ENCODE measurements at regions not wholly inside any gene's neighbourhood (a gene's known extent, or its start where the extent isn't known, plus 50 kb on each side); places are given as distances from the start of the nearest gene placed in this dataset.
"Not testable (repeated sequence)": the region's sequence is repeated elsewhere in the genome, so short reads cannot be mapped to it uniquely, and the experiment has no call there.

DNA sequence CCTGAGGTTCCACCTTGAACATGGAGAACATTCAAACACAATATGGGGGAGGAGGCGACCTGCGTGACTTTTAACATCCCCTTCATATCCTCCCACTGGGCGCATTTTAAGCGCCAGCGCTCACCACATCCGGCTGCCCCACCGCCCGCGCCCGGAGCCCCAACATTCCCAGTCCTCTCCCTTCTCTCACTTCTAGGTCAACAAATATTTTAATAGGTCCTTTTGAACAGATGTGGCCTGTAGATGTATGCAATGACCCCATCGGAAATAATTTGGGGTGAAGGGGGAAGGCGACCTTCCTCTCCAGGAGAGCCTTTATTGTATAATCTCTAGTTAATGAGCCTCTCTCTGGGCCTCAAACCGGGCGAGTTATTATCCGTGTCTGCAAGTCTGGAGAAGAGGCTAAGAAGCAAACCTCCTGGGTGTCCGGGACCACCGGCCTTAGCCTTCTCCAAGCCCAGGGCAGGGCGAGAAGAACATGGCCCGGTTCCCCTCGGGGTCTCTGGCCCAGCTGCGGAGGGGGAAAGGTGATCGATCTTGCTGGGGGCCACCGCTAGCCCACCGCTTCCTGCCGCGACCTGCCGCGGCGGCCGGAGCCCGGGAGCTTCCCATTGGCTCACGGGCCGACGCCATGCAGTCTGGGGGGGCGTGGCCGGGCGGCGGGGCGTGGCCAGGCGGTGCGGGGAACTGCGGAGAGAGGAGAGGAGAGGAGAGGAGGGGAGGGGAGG, 83.2 kb upstream of the HMGA2 start:
- 9 to 46% methylated on average over 12 to 26 of the region's 42 CpGs for WGBS, 2 donors
- DNase-seq = peak; percentile 74 to 77 (median 76)

DNA sequence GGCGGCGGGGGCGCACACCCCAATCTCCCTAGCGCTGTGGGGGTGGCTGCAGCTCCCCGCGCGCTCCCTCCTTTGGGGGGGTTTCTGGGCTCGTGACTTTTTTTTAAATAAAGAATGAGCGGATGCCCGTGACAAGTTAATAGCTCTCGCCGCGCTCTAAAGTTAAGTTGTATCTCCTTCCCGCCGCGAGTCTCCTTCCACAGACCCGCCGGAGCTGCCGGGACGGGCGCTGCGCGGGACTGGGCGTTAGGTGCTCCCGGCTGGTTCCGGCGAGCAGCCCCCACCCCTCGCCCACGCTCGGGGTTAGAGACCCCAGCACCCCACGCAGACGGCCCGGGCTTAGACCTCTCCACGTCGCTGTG, 82.6 kb upstream of the HMGA2 start:
- Histone ChIP-seq H3K4me1 (peaks cover 17% of the 10 kb centered on the region), H3K36me3 (replicated peaks in 1 of 2; ENCODE audit: insufficient read depth in 1 of 2, low read depth in 2 of 2) (no peaks in the 10 kb centered on the region), H3K4me3 (peak overlapping the region; percentile 21 to 56), H3K27ac (no peak overlapping the region), H3K9me3 (no peaks in the 10 kb centered on the region), H3K27me3 (peaks cover 0 to 8% of the 10 kb centered on the region in 2 donors)
- WGBS, 2 donors = 0 to 3% methylated on average over 24 to 34 of the region's 35 CpGs
- TF ChIP-seq, protein P1, sequence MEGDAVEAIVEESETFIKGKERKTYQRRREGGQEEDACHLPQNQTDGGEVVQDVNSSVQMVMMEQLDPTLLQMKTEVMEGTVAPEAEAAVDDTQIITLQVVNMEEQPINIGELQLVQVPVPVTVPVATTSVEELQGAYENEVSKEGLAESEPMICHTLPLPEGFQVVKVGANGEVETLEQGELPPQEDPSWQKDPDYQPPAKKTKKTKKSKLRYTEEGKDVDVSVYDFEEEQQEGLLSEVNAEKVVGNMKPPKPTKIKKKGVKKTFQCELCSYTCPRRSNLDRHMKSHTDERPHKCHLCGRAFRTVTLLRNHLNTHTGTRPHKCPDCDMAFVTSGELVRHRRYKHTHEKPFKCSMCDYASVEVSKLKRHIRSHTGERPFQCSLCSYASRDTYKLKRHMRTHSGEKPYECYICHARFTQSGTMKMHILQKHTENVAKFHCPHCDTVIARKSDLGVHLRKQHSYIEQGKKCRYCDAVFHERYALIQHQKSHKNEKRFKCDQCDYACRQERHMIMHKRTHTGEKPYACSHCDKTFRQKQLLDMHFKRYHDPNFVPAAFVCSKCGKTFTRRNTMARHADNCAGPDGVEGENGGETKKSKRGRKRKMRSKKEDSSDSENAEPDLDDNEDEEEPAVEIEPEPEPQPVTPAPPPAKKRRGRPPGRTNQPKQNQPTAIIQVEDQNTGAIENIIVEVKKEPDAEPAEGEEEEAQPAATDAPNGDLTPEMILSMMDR (IDR thresholded peaks at IDR 0.05) = no peak
- no peak for TF ChIP-seq POLR2A (IDR thresholded peaks at IDR 0.05)
- DNase-seq (peak in 2 of 4 donors; percentile 8 to 18), ATAC-seq (peak; percentile 26)
- intact Hi-C loops (cut with DNase I) = no loop called here

More for the DNA sequence above, 83.2 kb upstream of the HMGA2 start:
- peak; percentile 93 for ATAC-seq
- intact Hi-C loops (cut with DNase I) = no loop called here
- Histone ChIP-seq H3K27me3 (peaks cover 0 to 8% of the 10 kb centered on the region in 2 donors), H3K4me1 (peaks cover 17% of the 10 kb centered on the region), H3K9me3 (no peaks in the 10 kb centered on the region), H3K27ac (no peak overlapping the region), H3K4me3 (peak overlapping the region; percentile 21 to 56), H3K36me3 (replicated peaks in 1 of 2; ENCODE audit: insufficient read depth in 1 of 2, low read depth in 2 of 2) (no peaks in the 10 kb centered on the region)
- TF ChIP-seq, protein P1 (IDR thresholded peaks at IDR 0.05) = no peak
- no peak for TF ChIP-seq POLR2A (IDR thresholded peaks at IDR 0.05)

- WGBS, 2 donors = 13 to 14% methylated on average over 55 to 86 of the region's 87 CpGs
- peak overlapping the region; percentile 21 to 56 for H3K4me3 ChIP-seq
- TF ChIP-seq, protein P1 (IDR thresholded peaks at IDR 0.05) = no peak
- no peak for TF ChIP-seq POLR2A (IDR thresholded peaks at IDR 0.05)
- H3K27ac ChIP-seq = no peak overlapping the region
- intact Hi-C loops (cut with DNase I) = no loop called here
- peak; percentile 49 for ATAC-seq
- peaks cover 0 to 8% of the 10 kb centered on the region in 2 donors for H3K27me3 ChIP-seq
- peaks cover 17% of the 10 kb centered on the region for H3K4me1 ChIP-seq
- no peaks in the 10 kb centered on the region for H3K36me3 ChIP-seq (replicated peaks in 1 of 2; ENCODE audit: insufficient read depth in 1 of 2, low read depth in 2 of 2)
- peak in 2 of 4 donors; percentile 15 to 25 for DNase-seq
- H3K9me3 ChIP-seq = no peaks in the 10 kb centered on the region
Measured at GRCh38 chr12:65742018-65743010, 82.0 kb upstream of the HMGA2 start.

GRCh38 chr12:65744236-65744840, 79.9 kb upstream of the HMGA2 start:
- intact Hi-C loops (cut with DNase I); H3K36me3 ChIP-seq (replicated peaks in 1 of 2; ENCODE audit: insufficient read depth in 1 of 2, low read depth in 2 of 2); H3K27ac ChIP-seq; ATAC-seq; H3K4me3 ChIP-seq; DNase-seq; H3K9me3 ChIP-seq; H3K27me3 ChIP-seq: not testable (repeated sequence)
- 95 to 96% methylated on average over 4 to 23 of the region's 30 CpGs for whole genome bisulfite sequencing, 2 donors
- peaks cover 17% of the 10 kb centered on the region for H3K4me1 ChIP-seq

DNA sequence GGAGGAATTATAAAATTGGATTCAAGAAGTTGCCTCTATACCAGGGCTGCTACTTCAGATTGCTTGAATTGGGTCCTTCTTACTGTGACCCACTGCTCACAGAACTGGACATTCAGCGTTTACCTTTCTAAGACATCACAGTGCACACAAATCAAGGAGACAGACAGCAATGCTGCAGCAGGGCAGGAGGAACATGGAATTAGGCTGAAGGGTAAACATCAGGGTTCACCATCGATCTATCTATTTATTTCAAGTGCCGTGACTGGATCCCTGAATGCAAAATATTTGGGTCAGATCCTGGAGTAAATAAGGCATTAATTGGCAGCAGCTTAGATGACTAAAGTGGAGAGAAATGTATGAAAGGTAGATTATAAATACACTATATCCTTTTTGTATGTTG, 76.9 kb upstream of the HMGA2 start:
- Histone ChIP-seq H3K4me1 (peaks cover 4% of the 10 kb centered on the region), H3K9me3 (no peaks in the 10 kb centered on the region), H3K4me3 (no peak overlapping the region), H3K36me3 (replicated peaks in 1 of 2; ENCODE audit: insufficient read depth in 1 of 2, low read depth in 2 of 2) (no peaks in the 10 kb centered on the region), H3K27me3 (peaks cover 0 to 4% of the 10 kb centered on the region in 2 donors), H3K27ac (no peak overlapping the region)
- no peak for ATAC-seq
- 30% methylated on average over 3 of the region's 3 CpGs for WGBS, 2 donors
- TF ChIP-seq POLR2A (IDR thresholded peaks at IDR 0.05) = no peak
- TF ChIP-seq, protein P1 (IDR thresholded peaks at IDR 0.05) = no peak
- no peak for DNase-seq
- intact Hi-C loops (cut with DNase I) = no loop called here

Measured in body of pancreas (tissue), 4 donors.